SH-SY5Y (cell line): ENCODE measurements at regions not wholly inside any gene's neighbourhood (a gene's known extent, or its start where the extent isn't known, plus 50 kb on each side); places are given as distances from the start of the nearest gene placed in this dataset.

ENCODE experiments used
- GATA2 ChIP-seq: IDR thresholded peaks from 2 replicates; pipeline ENCODE4 v1.6.1; 2011; ENCODE audit warnings: mild to moderate bottlenecking, low read depth, low read length
- GATA3 ChIP-seq: IDR thresholded peaks from 2 replicates; pipeline ENCODE4 v1.6.1; 2011; ENCODE audit warnings: low read depth, mild to moderate bottlenecking, low read length, moderate library complexity

DNA sequence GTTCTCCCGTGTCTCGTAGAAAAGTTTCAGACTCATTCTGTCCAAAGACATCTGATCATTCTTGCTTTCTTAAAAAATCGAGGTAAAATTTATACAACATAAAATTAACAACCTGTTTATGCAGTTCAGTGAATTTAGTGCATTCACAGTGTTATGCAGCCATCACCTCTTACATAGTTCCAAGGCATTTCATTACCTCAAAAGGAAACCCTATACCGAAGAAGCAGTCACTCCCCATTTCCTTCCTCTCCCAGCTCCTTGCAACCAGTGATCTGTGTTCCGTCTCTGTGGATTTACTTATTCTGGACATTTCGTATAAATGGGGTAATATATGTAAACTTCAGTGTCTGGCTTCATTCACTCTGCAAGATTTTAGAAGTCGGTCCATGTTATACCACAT, 103.5 kb upstream of the HS3ST3A1 start:
- TF ChIP-seq GATA3 (no peak), GATA2 (no peak)
